Mucosa of descending colon (tissue), 3 donors: ENCODE measurements at regions not wholly inside any gene's neighbourhood (a gene's known extent, or its start where the extent isn't known, plus 50 kb on each side); places are given as distances from the start of the nearest gene placed in this dataset.
"Not testable (repeated sequence)": the region's sequence is repeated elsewhere in the genome, so short reads cannot be mapped to it uniquely, and the experiment has no call there.

Source experiments
- ATAC-seq: fragments of 200-7000 bp; cut with Tn5 transposase; one replicate; pipeline ENCODE4 v1.9.1; 2020; ENCODE audit warnings: mild to moderate bottlenecking, moderate library complexity
- DNase-seq, 3 donors: peaks; one replicate each; pipeline ENCODE4 v3.0.0-alpha.2; 2020
- H3K36me3 ChIP-seq: fragments of 200-600 bp; one replicate; pipeline ENCODE4 v1.8.0; 2021; ENCODE audit warnings: low read depth, mild to moderate bottlenecking
- H3K4me1 ChIP-seq: fragments of 200-600 bp; one replicate; pipeline ENCODE4 v1.8.0; 2021; ENCODE audit warnings: low read depth, mild to moderate bottlenecking
- H3K4me3 ChIP-seq: fragments of 200-600 bp; one replicate; pipeline ENCODE4 v1.8.0; 2021; ENCODE audit warnings: mild to moderate bottlenecking
- H3K9me3 ChIP-seq: fragments of 200-600 bp; one replicate; pipeline ENCODE4 v1.8.0; 2021; ENCODE audit warnings: mild to moderate bottlenecking
- intact Hi-C, 2 donors: fragments of 100-400 bp; cut with DNase I in 1 of 2; cut with micrococcal nuclease in 1 of 2; formaldehyde crosslinking; loops; one replicate each; pipeline versions ENCODE4 v1.11.0 to v1.11.1; 2022; cut with DNase I, micrococcal nuclease
- TF ChIP-seq, protein P1 (sequence below): fragments of 200-600 bp; IDR thresholded peaks from one replicate; pipeline ENCODE4 v1.8.0; 2022; ENCODE audit warnings: antibody characterized with exemption, mild to moderate bottlenecking
- donor health status: DM: no; HTN: no; CAD: no; lungs with moderate emphysema.
- donor health status: DM: no; HTN: no; CAD: no.
- donor health status: DM: no; HTN: yes; CAD: no.

DNA sequence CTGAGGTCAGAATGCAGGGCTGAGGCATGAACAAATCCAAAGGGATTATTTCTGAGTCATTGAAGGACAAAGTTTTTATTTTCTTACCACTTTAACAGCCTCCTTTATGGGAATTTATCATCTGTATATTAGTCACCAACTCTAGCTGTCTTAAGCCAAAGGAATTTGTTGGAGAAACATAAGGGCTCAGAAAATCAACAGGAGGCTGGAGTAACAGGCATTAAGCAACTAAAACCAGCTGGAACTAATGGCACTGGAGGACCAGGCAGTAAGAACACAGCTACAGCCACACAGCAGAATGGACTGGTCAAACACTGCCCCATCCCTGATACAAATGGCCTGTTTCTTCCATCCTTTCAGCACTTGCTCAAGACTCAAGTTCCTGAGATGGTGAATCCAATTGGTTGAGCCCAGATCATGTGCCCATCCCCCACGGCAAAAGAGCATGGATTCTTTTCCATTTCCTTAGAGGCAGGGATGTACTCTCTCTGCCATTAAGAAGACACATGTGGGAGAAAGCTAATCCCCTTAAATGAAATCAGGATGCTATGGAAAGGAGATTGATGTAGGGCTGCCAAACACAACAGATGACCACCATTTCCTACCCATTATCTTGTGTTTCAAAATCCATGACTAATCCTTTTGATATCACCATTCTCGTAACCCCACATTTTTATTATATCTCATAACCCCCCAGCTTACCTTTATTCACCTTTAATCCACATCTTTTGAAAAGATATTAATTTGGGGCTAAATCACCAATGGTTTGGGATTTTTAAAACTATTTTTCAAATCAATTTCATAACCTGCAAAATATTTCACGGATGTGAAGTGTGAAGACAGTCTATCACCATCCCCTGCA lies 157.0 kb upstream of the FNDC3A start:
- TF ChIP-seq, protein P1, sequence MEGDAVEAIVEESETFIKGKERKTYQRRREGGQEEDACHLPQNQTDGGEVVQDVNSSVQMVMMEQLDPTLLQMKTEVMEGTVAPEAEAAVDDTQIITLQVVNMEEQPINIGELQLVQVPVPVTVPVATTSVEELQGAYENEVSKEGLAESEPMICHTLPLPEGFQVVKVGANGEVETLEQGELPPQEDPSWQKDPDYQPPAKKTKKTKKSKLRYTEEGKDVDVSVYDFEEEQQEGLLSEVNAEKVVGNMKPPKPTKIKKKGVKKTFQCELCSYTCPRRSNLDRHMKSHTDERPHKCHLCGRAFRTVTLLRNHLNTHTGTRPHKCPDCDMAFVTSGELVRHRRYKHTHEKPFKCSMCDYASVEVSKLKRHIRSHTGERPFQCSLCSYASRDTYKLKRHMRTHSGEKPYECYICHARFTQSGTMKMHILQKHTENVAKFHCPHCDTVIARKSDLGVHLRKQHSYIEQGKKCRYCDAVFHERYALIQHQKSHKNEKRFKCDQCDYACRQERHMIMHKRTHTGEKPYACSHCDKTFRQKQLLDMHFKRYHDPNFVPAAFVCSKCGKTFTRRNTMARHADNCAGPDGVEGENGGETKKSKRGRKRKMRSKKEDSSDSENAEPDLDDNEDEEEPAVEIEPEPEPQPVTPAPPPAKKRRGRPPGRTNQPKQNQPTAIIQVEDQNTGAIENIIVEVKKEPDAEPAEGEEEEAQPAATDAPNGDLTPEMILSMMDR, result no peak
- no peaks in the 10 kb centered on the region for H3K36me3 ChIP-seq
- DNase-seq, result no peak
- H3K4me3 ChIP-seq, result no peak overlapping the region
- no peaks in the 10 kb centered on the region for H3K4me1 ChIP-seq
- intact Hi-C loops, result no loop called here
- peak; percentile 45 for ATAC-seq
- no peaks in the 10 kb centered on the region for H3K9me3 ChIP-seq

DNA sequence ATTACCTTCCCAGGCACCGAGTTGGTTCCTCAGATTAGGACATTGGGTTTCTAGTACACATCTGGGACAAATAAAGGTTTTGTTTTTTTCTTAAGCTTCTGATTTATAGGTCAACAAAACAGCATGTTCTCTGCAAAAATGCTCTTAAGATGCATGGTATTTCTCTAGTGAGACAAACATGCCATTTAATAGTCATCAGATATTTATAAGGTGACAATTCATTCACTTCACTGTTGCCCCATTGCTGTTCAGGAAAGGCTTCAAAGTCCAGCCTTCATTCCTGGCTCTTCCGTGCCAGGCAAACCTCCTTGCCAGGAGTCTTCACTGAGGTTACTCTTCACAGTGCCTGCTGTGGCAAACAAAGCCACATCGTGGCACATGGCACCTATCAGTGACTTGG lies 156.3 kb upstream of the FNDC3A start:
- ATAC-seq (no peak), DNase-seq (no peak)
- Histone ChIP-seq H3K9me3 (no peaks in the 10 kb centered on the region), H3K4me3 (no peak overlapping the region), H3K36me3 (no peaks in the 10 kb centered on the region), H3K4me1 (no peaks in the 10 kb centered on the region)
- intact Hi-C loops, result no loop called here
- TF ChIP-seq, protein P1, result no peak

DNA sequence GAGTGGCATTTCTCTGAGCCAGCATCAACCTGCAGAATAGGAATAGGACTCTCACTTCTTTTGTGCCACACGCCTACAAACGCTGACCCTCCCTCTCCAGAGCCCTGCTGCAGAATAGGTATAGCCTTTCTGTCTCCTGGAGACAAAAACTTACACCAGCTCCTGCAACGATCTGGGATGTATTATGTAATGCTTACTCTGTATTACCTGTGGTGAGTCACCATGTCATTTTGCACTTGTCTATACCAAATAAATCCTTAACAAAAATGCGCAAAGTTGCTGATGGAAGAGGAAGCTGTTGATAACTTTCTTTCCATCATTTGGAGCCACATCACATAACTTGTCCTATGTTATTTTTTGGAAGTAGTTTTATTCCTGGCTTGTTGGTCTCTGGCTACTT lies 155.8 kb upstream of the FNDC3A start:
- intact Hi-C loops, result no loop called here
- H3K36me3 ChIP-seq, result no peaks in the 10 kb centered on the region
- H3K9me3 ChIP-seq, result no peaks in the 10 kb centered on the region
- H3K4me3 ChIP-seq, result no peak overlapping the region
- DNase-seq (no peak), ATAC-seq (no peak)
- no peaks in the 10 kb centered on the region for H3K4me1 ChIP-seq
- TF ChIP-seq, protein P1, result no peak

DNA sequence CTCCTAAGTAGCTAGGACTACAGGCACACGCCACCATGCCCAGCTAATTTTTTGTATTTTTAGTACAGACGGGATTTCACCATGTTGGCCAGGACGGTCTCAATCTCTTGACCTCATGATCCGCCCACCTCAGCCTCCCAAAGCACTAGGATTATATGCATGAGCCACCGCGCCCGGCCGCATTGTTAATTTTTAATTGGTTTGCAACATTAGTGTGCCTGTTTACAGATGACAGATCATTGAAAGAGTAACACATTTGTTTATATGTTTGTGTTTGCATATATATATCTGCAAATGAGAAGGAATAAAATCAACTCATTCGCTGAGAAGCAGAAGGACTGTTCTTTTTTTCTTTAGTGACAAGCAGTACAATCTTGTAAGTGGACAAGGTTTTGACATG lies 152.2 kb upstream of the FNDC3A start:
- DNase-seq, H3K9me3 ChIP-seq, intact Hi-C loops, H3K4me3 ChIP-seq, ATAC-seq, H3K4me1 ChIP-seq, H3K36me3 ChIP-seq: not testable (repeated sequence)

DNA sequence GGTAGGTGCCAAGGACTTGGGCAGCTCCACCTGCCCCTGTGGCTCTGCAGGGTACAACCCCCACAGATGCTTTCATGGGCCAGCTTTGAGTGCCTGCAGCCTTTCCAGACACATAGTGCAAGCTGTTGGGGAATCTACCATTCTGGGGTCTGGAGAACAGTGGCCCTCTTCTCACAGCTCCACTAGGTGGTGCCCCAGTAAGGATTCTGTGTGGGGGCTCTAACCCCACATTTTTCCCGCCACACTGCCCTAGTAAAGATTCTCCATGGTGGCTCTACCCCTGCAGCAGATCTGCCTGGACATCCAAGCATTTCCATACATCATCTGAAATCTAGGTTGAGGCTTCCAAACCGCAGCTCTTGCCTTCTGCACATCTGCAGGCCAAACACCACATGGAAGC lies 149.7 kb upstream of the FNDC3A start:
- H3K4me1 ChIP-seq, result no peaks in the 10 kb centered on the region
- TF ChIP-seq, protein P1, result no peak
- ATAC-seq, result no peak
- intact Hi-C loops, result no loop called here
- peaks cover 7% of the 10 kb centered on the region for H3K9me3 ChIP-seq
- no peaks in the 10 kb centered on the region for H3K36me3 ChIP-seq
- H3K4me3 ChIP-seq, result no peak overlapping the region
- no peak for DNase-seq

DNA sequence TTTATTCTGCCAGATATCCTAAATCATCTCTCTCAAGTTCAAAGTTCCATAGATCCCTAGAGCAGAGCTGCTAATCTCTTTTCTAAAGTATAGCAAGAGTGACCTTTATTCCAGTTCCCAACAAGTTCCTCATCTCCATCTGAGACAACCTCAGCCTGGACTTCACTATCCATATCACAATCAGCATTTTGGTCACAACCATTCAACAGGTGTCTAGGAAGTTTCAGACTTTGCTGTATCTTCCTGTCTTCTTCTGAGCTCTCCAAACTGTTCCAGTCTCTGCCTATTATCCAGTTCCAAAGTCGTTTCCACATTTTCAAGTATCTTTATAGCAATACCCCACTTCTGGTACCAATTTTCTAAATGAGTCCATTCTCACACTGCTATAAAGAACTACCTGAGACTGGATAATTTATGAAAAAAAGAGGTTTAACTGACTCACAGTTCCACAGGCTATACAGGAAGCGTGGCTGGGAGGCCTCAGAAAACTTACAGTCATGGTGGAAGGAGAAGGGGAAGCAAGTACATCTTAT lies 148.7 kb upstream of the FNDC3A start:
- intact Hi-C loops, H3K9me3 ChIP-seq, ATAC-seq, H3K4me1 ChIP-seq, H3K4me3 ChIP-seq, DNase-seq, H3K36me3 ChIP-seq: not testable (repeated sequence)
